Ishikawa (cell line): ENCODE measurements at regions not wholly inside any gene's neighbourhood (a gene's known extent, or its start where the extent isn't known, plus 50 kb on each side); places are given as distances from the start of the nearest gene placed in this dataset.

ENCODE experiments used
- CEBPB ChIP-seq: IDR thresholded peaks from 2 replicates; pipeline ENCODE4 v1.6.1; 2012
- CREB1 ChIP-seq: IDR thresholded peaks from 2 replicates; pipeline ENCODE4 v1.6.1; 2012; ENCODE audit warnings: low read depth
- EGR1 ChIP-seq: IDR thresholded peaks from 2 replicates; pipeline ENCODE4 v1.6.1; 2012
- EP300 ChIP-seq: IDR thresholded peaks from 2 replicates; pipeline ENCODE4 v1.6.1; 2012; ENCODE audit warnings: borderline replicate concordance
- FOXM1 ChIP-seq: IDR thresholded peaks from 2 replicates; pipeline ENCODE4 v1.6.1; 2012; ENCODE audit warnings: low read depth, borderline replicate concordance
- MAX ChIP-seq: IDR thresholded peaks from 2 replicates; pipeline ENCODE4 v1.6.1; 2012
- NFIC ChIP-seq: IDR thresholded peaks from 2 replicates; pipeline ENCODE4 v1.6.1; 2012
- RAD21 ChIP-seq: IDR thresholded peaks from 2 replicates; pipeline ENCODE4 v1.6.1; 2012; ENCODE audit warnings: low read depth
- REST ChIP-seq: IDR thresholded peaks from 2 replicates; pipeline ENCODE4 v1.6.1; 2012; ENCODE audit warnings: low read depth, mild to moderate bottlenecking
- TAF1 ChIP-seq: IDR thresholded peaks from 2 replicates; pipeline ENCODE4 v1.6.1; 2012; ENCODE audit warnings: low read depth, mild to moderate bottlenecking
- TCF12 ChIP-seq: IDR thresholded peaks from 2 replicates; pipeline ENCODE4 v1.6.1; 2012; ENCODE audit warnings: low read depth
- TEAD4 ChIP-seq: IDR thresholded peaks from 2 replicates; pipeline ENCODE4 v1.6.1; 2012
- USF1 ChIP-seq: IDR thresholded peaks from 2 replicates; pipeline ENCODE4 v1.6.1; 2012
- YY1 ChIP-seq: IDR thresholded peaks from 2 replicates; pipeline ENCODE4 v1.6.1; 2012; ENCODE audit warnings: low read depth
- ZBTB7A ChIP-seq: IDR thresholded peaks from 2 replicates; pipeline ENCODE4 v1.6.1; 2012; ENCODE audit warnings: low read depth

GRCh38 chr5:8500426-8500825 is 631.5 kb downstream of the MTRR start:
- TF ChIP-seq ZBTB7A (no peak), RAD21 (no peak), TCF12 (no peak), TEAD4 (no peak), CEBPB (no peak), EP300 (no peak), CREB1 (no peak), TAF1 (no peak), USF1 (no peak), REST (no peak), FOXM1 (no peak), YY1 (no peak), EGR1 (no peak), MAX (no peak), NFIC (no peak)

GRCh38 chr5:8505196-8505595 is 636.2 kb downstream of the MTRR start:
- TF ChIP-seq RAD21 = no peak
- no peak for TF ChIP-seq ZBTB7A
- TF ChIP-seq EGR1 = no peak
- no peak for TF ChIP-seq MAX
- no peak for TF ChIP-seq USF1
- TF ChIP-seq EP300 = no peak

- TF ChIP-seq EP300 (no peak), CEBPB (no peak), TAF1 (no peak), CREB1 (no peak), TEAD4 (no peak)
Measured at GRCh38 chr5:8508231-8508630, 639.3 kb downstream of the MTRR start.

GRCh38 chr5:8516356-8516755 is 647.4 kb downstream of the MTRR start:
- TF ChIP-seq TAF1 (no peak), TCF12 (no peak), CREB1 (no peak), YY1 (no peak), CEBPB (no peak), FOXM1 (no peak), MAX (no peak), REST (no peak), EP300 (no peak), TEAD4 (no peak), NFIC (no peak), ZBTB7A (no peak)

GRCh38 chr5:8517456-8517855 is 648.5 kb downstream of the MTRR start:
- no peak for TF ChIP-seq EGR1

GRCh38 chr5:8520917-8521316 is 652.0 kb downstream of the MTRR start:
- TF ChIP-seq MAX = no peak
- TF ChIP-seq EP300 = no peak
- TF ChIP-seq RAD21 = no peak
- no peak for TF ChIP-seq ZBTB7A
- no peak for TF ChIP-seq CREB1
- TF ChIP-seq EGR1 = no peak
- TF ChIP-seq TAF1 = no peak
- no peak for TF ChIP-seq NFIC
- TF ChIP-seq CEBPB = no peak
